Panc1 (cell line): ENCODE measurements at regions not wholly inside any gene's neighbourhood (a gene's known extent, or its start where the extent isn't known, plus 50 kb on each side); places are given as distances from the start of the nearest gene placed in this dataset.

Experiments used
- ATAC-seq: fragments of 200-7000 bp; cut with Tn5 transposase; 2 replicates; pipeline ENCODE4 v1.9.1; 2020; ENCODE audit warnings: mild to moderate bottlenecking, moderate library complexity
- BruUV-seq: library from RNA; stranded (reverse); fragments of 400-500 nt; replicated peaks from 2 replicates; lab custom pipeline; 2021; lab: Mats Ljungman, UMichigan
- CTCF ChIA-PET: fragments of 300-600 bp; sonication (Branson Sonifier 250); formaldehyde crosslinking; loops from one replicate; lab custom pipeline; 2022; ENCODE audit warnings: antibody characterized with exemption; lab: Charles Lee
- POLR2A ChIA-PET: fragments of 300-600 bp; sonication (Branson Sonifier 250); formaldehyde crosslinking; loops from one replicate; lab custom pipeline; 2022; ENCODE audit warnings: antibody characterized with exemption; lab: Charles Lee
- DNase-seq: peaks from one replicate; pipeline ENCODE4 v3.0.0-alpha.2; 2010; ENCODE audit warnings: low read depth, low spot score
- H3K27ac ChIP-seq: 2 replicates; pipeline ENCODE4 v1.5.1; 2011; ENCODE audit warnings: mild to moderate bottlenecking, low read length, inconsistent platforms
- H3K27me3 ChIP-seq: fragments of 200-500 bp; sonication (Bioruptor generic); 2 replicates; pipeline ENCODE4 v1.6.0; 2014; ENCODE audit warnings: low read length, inconsistent platforms; ENCODE audit not compliant: control insufficient read depth, insufficient read depth
- H3K36me3 ChIP-seq: fragments of 200-500 bp; sonication (Bioruptor generic); 2 replicates; pipeline ENCODE4 v1.5.1; 2014; ENCODE audit warnings: inconsistent platforms, mild to moderate bottlenecking, low read length, moderate library complexity; ENCODE audit not compliant: control insufficient read depth, insufficient read depth
- H3K4me1 ChIP-seq: 2 replicates; pipeline ENCODE4 v1.5.1; 2011; ENCODE audit warnings: inconsistent platforms, mild to moderate bottlenecking, low read length, moderate library complexity; ENCODE audit not compliant: control insufficient read depth, insufficient read depth
- H3K4me3 ChIP-seq, 2 experiments: 2 replicates each; pipeline ENCODE4 v1.5.1; 2011 to 2012; ENCODE audit warnings: low read depth in 2 of 2, low read length in 2 of 2, mild to moderate bottlenecking in 2 of 2, inconsistent platforms in 1 of 2, moderate library complexity in 1 of 2
- H3K9me3 ChIP-seq: fragments of 200-500 bp; sonication (Bioruptor generic); 2 replicates; pipeline ENCODE4 v1.5.1; 2014; ENCODE audit warnings: low read depth, mild to moderate bottlenecking, inconsistent platforms, low read length, moderate library complexity; ENCODE audit not compliant: control insufficient read depth, insufficient read depth
- CTCF ChIP-seq: fragments of 450-650 bp; IDR thresholded peaks from 2 replicates; pipeline ENCODE4 v1.5.1; 2017; ENCODE audit warnings: mild to moderate bottlenecking
- POLR2AphosphoS5 ChIP-seq: IDR thresholded peaks from 2 replicates; pipeline ENCODE4 v1.6.1; 2012; ENCODE audit warnings: mild to moderate bottlenecking, low read depth, low read length, moderate library complexity
- SIN3A ChIP-seq: IDR thresholded peaks from 2 replicates; pipeline ENCODE4 v1.6.1; 2012; ENCODE audit warnings: low read depth, mild to moderate bottlenecking, low read length, moderate library complexity, borderline replicate concordance; ENCODE audit not compliant: insufficient read depth
- TCF7L2 ChIP-seq: IDR thresholded peaks from 2 replicates; pipeline ENCODE4 v1.6.1; 2011; ENCODE audit warnings: mild to moderate bottlenecking, low read depth, low read length, inconsistent platforms
- in situ Hi-C: cut with HindIII; loops from 2 replicates; pipeline ENCODE4 v1.10.0; 2016; ENCODE audit warnings: low sequenced_read_pairs, low pct_unique_long_range_greater_than_20kb
- intact Hi-C: fragments of 100-400 bp; cut with micrococcal nuclease; formaldehyde crosslinking; loops from one replicate; pipeline ENCODE4 v1.10.0; 2022; ENCODE audit not compliant: unreplicated experiment
- TF ChIP-seq, protein P1 (sequence below), 2 experiments: IDR thresholded peaks; 2 replicates each; pipeline ENCODE4 v1.6.1; 2011 to 2012; ENCODE audit warnings: low read depth in 2 of 2, control low read depth in 1 of 2, low read length in 1 of 2, mild to moderate bottlenecking in 1 of 2, moderate library complexity in 1 of 2; ENCODE audit not compliant: insufficient read depth in 1 of 2

DNA sequence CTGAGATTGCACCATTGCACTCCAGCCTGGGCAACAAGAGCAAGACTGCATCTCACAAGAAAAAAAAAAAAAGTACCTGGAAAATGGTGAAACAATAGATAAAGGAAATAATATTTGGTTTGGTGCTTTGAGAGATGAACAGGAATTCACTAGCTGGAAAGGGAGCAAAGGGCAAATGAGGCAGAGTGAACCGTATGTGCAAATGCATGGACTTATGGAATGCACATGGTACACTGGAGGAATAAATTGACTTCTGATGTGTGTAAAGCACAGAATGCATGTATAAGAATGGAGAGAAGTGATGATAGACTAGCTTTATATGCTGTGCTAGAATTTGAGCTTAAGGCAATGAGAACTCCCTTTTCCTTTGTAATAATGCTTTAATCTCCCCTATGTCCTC is 413.3 kb downstream of the SPRY1 start:
- CTCF ChIA-PET, result no interaction called here

DNA sequence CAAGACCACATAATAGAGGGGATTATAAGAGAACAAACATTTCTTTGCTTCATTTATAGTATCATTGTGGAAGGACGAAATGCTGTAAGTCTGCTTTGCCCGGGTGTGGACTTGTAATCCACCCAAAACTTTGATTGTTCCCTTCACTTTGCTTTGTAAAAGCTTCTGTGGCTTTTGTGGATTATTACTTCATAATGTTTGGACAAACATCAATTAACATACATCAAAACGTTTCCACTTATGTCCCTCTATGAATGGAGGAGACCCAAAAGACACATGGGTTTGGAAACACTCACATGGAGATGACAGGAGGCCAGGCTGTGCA is 415.4 kb downstream of the SPRY1 start:
- Histone ChIP-seq H3K27ac (no peak overlapping the region), H3K4me1 (no peaks in the 10 kb centered on the region), H3K4me3 (no peak overlapping the region), H3K27me3 (no peaks in the 10 kb centered on the region), H3K9me3 (no peaks in the 10 kb centered on the region), H3K36me3 (no peaks in the 10 kb centered on the region)
- no peak for ATAC-seq
- BruUV-seq, result no TSS peak
- POLR2A ChIA-PET, result no interaction called here
- in situ Hi-C loops (no loop called here), intact Hi-C loops (no loop called here)
- TF ChIP-seq POLR2AphosphoS5, result no peak
- no peak for TF ChIP-seq TCF7L2
- no peak for TF ChIP-seq SIN3A
- TF ChIP-seq, protein P1, sequence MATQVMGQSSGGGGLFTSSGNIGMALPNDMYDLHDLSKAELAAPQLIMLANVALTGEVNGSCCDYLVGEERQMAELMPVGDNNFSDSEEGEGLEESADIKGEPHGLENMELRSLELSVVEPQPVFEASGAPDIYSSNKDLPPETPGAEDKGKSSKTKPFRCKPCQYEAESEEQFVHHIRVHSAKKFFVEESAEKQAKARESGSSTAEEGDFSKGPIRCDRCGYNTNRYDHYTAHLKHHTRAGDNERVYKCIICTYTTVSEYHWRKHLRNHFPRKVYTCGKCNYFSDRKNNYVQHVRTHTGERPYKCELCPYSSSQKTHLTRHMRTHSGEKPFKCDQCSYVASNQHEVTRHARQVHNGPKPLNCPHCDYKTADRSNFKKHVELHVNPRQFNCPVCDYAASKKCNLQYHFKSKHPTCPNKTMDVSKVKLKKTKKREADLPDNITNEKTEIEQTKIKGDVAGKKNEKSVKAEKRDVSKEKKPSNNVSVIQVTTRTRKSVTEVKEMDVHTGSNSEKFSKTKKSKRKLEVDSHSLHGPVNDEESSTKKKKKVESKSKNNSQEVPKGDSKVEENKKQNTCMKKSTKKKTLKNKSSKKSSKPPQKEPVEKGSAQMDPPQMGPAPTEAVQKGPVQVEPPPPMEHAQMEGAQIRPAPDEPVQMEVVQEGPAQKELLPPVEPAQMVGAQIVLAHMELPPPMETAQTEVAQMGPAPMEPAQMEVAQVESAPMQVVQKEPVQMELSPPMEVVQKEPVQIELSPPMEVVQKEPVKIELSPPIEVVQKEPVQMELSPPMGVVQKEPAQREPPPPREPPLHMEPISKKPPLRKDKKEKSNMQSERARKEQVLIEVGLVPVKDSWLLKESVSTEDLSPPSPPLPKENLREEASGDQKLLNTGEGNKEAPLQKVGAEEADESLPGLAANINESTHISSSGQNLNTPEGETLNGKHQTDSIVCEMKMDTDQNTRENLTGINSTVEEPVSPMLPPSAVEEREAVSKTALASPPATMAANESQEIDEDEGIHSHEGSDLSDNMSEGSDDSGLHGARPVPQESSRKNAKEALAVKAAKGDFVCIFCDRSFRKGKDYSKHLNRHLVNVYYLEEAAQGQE (IDR thresholded peaks at IDR 0.05; ENCODE audit: insufficient read depth in 1 of 2, low read depth in 2 of 2, low read length in 1 of 2), result no peak
- no peak for TF ChIP-seq CTCF
- CTCF ChIA-PET, result no interaction called here
- DNase-seq, result no peak

More for the DNA sequence above, 413.3 kb downstream of the SPRY1 start:
- Histone ChIP-seq H3K36me3 (no peaks in the 10 kb centered on the region), H3K9me3 (no peaks in the 10 kb centered on the region), H3K27me3 (no peaks in the 10 kb centered on the region), H3K4me3 (no peak overlapping the region), H3K4me1 (no peaks in the 10 kb centered on the region), H3K27ac (no peak overlapping the region)
- BruUV-seq, result no TSS peak
- DNase-seq (no peak), ATAC-seq (no peak)
- in situ Hi-C loops, result no loop called here
- TF ChIP-seq TCF7L2, result no peak
- no peak for TF ChIP-seq POLR2AphosphoS5
- no peak for TF ChIP-seq CTCF
- no peak for TF ChIP-seq SIN3A
- TF ChIP-seq, protein P1 (IDR thresholded peaks at IDR 0.05; ENCODE audit: insufficient read depth in 1 of 2, low read depth in 2 of 2, low read length in 1 of 2), result no peak
- intact Hi-C loops, result no loop called here
- POLR2A ChIA-PET, result no interaction called here
